HG03571 (cell line): ENCODE measurements at regions not wholly inside any gene's neighbourhood (a gene's known extent, or its start where the extent isn't known, plus 50 kb on each side); places are given as distances from the start of the nearest gene placed in this dataset.
A peak's percentile ranks its signal among the peaks of the same experiment; 100 is the strongest.

Experiments used
- ATAC-seq: cut with Tn5 transposase; IDR thresholded peaks from one replicate; pipeline ENCODE4 v1.9.1; 2021; ENCODE audit not compliant: unreplicated experiment

DNA sequence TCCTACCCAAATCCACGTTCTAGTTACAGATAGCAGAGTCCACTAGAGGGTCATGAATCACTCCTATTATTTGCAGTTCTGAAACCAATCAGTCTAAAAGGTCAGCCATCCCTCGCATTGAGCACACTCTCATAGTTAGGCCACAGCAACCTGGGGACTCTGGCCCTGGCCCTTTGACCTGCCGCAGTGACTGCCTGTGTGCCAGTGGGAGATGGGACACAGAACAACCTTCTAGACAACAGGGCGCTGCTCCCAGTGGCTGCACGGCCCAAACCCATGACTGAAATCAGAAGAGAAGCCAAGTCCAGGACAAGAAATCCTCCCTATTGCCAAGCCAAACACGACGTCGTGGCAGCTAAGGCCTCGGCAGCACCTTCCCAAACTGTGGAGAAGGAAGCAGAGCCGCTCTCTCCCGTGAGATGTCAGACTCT, 158.5 kb downstream of the HERPUD2 start:
- no peak for ATAC-seq

DNA sequence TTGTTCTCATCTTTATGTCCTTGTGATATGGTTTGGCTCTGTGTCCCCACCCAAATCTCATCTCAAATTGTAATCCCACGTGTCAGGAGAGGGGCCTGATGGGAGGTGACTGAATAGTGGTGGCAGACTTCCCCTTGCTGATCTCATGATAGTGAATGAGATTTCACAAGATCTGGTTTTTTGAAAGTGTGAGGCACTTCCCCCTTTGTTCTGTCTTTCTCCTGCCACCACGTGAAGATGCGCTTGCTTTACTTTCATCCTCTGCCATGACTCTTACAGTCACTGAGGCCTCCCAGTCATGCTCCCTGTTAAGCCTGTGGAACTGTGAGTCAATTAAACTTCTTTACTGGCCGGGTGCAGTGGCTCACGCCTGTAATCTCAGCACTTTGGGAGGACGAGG, 161.0 kb downstream of the HERPUD2 start:
- no peak for ATAC-seq

DNA sequence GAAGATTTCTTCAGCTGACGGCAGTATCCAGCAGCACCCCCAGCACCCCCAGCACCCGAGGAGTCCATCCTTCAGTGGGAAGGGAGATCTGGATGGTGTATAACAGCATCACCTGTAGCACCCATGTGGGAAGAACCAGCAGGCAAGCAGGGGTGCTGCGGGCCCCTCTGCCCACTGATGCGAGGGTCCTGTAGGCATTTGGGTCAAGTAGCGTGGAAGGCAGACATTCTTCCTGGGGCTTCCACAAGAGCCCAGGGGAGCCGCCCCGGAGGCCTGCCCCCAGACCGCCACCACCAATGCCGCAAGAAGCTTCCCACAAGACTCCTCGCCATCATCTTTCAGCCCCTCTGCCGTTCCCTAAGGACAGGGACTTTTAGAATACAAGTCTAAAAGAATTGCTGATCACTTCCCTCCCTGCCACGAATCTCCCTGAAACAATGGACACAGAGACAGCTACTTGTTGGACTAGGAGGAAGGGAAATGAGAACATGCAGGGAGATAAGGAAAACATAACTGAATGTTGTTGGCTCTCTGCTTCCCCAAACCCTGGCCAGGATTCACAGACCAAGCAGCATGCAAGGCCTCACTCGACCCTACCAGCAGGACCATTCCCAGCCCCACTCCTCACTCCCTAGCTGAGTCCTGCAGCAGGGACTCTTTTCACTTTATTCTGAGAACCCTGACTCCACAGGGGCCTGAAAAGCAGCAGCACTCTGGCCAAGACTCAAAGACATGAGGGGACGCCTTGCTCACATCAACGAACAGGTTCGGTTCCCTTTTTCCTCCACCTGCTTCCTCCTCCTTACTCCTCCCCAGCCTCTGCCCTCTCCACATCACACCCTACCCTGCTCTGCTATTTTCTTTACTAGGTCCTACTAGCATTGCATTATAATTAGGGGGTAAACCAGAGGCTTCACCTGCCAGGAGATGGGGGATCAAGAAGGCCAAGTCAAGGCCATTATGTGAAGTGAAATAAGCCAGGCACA, 164.5 kb downstream of the HERPUD2 start:
- no peak for ATAC-seq

DNA sequence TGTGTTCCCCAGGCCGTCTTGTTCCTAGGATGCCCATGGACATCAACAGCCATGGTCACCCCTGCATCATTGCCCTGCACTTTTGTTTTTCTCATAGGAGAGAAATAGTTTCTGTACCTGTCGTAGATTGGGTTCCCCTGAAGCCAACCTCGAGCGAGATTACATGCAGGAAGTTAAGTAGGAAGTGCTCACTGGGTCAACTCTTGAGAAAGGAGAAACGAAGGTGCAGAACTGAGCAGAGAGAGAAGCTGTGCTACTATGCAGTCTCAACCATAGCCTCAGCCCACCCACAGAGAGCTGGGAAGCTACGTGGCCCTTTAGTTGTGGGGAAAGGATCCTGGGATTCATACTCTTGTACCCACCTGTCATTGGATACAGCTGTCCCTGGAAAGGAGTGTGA, 165.2 kb downstream of the HERPUD2 start:
- ATAC-seq = no peak

DNA sequence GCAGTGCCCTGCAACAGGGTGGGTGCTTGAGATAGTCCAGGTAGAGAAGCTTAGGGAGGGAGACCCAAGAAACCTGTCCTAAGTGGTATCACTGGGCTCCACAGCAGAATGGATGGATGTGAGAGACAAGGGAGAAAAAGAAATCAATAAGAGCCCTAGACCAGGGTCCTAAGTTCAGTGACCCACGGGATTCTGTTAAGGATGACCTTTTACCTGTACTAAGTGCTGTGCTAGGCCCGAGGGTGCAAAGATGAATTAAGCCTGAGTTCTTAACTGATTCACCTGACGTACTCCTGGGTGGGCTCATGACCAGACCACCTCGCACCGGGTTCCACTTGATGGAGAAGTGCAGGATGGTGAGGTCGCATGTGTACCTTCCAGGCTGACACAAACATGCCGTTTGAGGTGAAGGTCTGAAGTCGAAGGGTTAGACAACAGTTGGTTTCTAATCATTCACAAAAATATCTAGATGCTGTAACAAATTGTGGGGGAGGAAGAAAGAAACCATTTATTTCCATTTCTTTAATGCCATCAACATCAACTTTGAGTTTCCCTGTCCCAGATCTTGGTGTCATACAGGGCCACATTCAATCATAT, 166.5 kb downstream of the HERPUD2 start:
- no peak for ATAC-seq

DNA sequence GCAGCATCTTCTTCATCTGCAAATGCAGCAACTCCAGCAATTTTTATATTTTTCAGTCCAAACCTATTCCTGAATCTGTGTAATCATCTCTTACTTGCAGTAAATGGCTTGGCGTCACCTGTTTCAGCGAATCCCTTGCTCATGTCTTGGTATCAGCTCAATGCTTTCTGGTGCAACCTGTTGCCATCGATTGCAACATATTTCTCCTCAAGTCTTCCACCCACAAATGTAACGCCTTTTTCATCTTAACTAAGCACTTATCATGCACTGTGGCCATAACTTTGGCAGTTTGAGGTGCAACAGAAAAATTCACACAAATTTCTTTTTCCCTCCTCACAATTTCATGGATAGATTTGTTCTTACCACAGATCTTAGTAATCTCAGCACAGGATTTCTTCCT, 168.3 kb downstream of the HERPUD2 start:
- no peak for ATAC-seq

DNA sequence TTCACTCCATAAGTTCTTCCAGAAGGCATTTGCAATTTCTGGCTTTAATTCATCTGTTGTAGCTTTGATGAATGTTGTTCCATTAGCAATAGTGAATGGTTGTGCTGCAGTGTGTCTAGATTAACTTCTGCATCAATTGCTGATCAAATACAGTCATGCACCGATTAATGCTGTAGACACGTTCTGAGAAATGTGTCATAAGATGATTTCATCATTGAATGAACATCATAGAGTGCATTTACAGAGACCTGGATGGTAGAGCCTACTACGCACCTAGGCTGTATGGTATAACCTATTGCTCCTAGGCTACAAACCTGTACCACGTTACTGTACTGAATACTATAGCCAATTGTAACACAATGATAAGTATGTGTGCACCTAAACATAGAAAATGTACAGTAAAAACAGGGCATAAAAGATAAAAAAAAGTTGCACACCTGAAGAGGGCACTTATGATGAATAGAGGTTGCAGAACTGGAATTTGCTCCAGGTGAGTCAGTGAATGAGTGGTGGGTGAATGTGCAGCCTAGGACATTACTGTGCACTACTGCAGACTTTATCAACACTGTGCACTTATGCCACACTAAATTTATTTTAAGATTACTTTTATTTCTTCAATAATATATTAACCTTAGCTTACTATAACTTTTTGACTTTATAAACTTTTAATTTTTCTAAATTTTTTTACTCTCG, 170.7 kb downstream of the HERPUD2 start:
- ATAC-seq = no peak

DNA sequence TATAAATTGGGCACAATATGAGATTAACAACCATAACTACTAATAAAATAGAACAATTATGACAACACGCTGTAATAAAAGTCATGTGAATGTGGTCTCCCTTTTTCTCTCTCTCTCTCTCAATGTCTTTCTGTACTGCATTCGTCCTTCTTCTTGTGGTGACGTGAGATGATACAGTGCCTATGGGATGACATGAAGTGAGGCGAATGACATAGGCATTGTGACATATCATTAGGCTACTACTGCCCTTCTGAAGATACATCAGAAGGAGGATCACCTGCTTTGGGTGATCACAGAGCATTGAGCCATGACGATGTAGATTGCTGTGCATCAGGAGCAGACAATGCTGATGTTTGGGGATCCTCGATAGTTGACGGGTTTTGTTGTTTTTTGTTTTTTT, 171.6 kb downstream of the HERPUD2 start:
- ATAC-seq = no peak

DNA sequence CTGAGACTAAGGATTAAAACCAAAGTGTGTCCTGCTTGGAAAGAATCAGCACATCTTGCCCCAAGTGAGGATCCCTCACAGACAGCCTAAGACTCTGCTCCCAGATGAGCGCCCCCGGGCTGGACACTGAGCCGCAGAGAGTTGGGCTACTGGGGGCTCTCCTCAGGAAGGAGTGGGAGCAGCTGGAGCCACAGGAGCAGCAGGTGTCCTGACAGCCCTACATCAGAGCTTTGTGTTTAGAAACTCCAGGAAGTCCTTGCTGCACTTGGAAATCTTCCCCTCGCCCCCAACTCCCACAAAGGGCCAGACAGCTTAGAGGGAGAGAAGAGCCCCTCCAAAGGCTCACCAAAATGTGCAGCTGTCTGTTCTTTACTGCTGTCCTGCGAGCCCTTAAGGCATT, 172.2 kb downstream of the HERPUD2 start:
- ATAC-seq = no peak

DNA sequence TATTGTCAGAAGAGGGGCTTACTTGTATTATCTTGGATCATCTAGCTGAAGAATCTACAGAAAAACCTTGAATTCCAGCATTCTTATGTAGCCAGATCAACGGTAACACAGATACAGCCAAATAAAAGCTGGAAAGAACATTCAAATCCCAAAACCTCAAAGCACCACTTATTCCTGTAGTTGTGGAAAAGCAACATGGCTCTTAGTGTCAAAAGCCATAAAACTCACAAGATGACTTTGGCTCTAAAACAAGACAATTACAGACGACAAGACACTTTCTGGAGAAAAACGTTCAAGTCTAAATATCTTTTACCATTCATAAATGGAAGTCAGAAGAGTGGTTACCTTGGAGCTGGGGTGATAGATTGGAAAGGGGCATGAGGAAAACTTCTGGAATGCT, 173.0 kb downstream of the HERPUD2 start:
- no peak for ATAC-seq

DNA sequence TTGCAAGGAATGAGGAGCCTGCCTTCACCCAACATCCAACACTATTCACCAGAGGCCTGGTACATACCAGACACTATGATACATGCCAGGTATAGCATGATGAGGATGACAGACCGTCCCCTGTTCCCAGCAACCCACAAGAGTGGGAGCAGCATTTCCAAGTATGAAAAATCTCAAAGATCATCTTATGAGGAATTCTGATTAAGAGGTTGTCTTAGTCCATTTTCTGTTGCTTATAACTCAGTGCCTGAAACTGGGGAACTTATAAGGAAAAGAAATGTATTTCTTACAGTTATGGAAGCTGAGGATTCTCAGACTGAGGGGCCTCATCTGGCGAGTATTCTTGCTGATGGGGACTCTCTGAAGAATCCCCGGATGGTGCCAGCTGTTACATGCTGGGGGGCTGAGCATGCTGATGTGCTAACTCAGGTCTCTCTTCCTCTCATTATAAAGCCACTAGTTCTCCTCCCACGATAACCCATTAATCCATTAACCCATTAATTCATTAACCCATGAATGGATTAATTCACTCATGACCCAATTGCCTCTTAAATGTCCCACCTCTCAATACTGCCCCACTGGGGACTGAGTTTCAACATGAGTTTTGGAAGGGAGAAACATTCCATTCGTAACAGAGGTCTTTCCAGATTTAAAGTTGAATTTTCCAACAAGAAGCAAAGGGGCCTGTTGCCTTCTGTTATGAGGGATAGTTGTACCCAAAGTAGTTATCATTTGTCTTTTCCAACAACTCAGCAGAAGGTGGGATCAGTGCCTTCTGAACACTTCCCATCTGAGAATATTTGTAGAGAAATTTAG, 173.9 kb downstream of the HERPUD2 start:
- ATAC-seq = no peak

DNA sequence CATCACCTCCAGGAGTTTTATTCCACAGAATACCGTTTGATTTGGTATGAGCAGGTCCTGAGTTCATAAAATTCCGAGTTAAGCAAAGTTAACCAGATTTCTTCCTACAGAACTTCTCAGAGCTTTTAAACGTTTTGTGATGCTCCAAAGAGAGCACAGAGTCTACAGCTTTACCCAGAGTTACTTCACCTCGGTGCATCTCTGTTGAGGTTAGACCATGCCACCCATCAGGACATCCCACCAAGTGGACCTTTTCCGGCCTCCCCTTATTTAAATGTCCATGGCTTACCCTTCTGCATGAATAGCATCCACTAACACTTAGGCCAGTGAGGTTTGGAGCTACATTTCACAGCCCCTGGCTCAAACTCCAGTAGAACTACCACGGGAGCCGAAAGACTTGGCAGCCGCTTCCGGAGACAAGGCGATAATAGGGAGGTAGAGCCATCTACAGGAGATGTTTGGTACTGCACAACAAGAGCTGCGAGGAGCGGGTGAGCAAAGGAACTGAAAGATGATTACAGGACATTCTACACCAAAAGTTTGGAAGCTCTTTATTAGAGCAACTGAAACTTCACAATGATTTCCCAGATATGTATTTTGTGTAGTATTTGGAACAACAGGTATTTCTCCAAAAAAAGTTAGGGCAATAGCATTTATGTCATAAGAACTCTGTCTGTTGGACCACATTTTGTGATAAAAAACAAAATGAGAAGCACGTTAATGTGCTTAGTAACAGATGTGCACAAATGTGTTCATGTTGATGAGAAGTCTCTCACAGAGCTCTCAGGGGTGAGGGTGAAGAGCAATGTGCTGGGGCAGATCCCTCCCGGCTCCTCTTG, 174.7 kb downstream of the HERPUD2 start:
- peak; percentile 78 for ATAC-seq

DNA sequence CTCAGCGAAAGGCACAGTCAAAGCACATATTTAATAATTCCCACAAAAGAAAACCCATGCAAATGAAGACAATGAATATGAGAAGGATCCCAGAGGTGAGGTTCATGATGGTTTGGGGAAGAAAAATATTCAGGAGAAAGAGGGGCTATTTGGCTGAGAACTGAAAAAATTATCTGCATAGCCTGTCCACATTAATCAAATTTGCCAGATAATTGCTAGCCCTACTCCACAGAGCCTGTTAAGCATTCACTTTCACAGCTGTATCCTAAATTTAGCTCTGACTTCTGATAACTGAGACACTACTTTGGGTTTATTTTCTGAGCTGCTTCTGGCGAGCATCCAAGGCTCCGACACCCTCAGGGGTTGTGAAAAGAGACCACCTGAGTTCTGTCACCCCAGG, 176.2 kb downstream of the HERPUD2 start:
- ATAC-seq = no peak

DNA sequence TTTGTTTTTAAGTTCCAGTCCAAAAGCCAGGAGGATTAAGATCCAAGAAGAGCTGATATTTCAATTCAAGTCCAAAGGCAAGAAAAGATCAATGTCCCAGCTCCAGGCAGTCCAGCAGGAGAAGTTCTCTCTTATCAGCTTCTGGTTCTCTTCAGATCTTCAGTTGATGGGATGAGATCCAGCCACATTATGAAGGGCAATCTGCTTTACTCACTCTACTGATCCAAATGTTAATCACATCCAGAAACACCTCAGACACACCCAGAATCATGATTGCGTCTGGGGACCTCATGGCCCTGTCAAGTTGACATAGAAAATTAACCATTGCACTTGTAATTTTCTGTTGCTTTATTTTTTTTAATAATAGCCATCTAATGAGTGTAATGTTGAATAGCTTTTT, 178.4 kb downstream of the HERPUD2 start:
- no peak for ATAC-seq

DNA sequence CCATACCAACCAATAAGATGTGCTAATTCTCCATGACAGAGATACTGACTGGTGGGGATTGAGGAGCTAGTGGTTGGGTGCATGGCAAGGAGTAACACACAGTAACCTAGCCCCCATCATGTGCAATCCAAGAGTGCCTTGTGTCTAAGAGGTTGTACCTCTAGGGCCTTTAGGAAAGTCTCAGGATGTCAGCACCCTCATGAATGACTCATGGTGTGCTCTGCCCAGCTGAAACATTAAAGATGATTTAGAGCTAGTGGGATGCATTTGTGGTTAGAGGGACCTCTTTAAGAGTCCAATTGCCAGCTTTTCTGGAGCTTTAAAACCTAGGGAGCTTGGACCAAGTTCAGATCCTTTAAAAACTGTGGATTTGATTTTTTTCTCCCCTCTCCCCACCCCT, 181.1 kb downstream of the HERPUD2 start:
- ATAC-seq = no peak

DNA sequence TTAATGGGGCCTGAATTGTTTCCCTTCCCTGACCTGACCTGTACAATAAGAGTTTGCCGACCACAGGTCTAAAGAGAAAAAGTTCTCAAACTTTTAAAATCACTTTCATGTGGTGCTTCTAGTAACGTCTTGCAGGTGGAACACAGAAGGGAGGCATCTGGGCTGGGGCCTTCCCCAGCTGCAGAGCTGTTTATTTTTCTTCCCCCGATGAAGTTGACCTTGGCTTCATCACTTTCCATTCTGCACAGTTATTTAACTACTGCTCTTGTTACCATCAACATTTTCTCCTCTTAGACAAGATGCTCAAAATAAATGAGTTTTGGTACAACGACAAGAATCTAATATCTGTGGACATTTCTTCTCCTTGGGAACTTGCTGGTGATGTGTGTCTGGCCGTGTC, 181.7 kb downstream of the HERPUD2 start:
- ATAC-seq = no peak

DNA sequence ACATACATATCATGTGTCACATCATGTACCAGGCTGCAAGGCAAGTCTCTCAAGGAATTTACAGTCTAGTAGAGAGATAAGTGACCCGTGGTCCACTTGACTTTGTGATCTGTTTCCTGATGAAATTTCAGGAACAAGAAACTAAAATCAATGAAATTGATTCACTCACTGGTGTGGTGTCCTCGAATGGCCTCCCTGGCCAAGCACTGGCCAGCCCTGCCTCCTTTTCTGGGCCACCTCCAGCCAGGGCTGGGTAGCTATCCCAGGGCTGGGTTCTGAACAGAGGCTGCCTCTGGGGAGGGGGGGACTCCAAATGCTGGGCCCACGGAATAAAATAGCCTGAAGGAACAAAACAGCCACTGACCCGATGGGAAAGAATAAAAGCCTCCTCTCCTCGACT, 182.2 kb downstream of the HERPUD2 start:
- ATAC-seq = no peak

DNA sequence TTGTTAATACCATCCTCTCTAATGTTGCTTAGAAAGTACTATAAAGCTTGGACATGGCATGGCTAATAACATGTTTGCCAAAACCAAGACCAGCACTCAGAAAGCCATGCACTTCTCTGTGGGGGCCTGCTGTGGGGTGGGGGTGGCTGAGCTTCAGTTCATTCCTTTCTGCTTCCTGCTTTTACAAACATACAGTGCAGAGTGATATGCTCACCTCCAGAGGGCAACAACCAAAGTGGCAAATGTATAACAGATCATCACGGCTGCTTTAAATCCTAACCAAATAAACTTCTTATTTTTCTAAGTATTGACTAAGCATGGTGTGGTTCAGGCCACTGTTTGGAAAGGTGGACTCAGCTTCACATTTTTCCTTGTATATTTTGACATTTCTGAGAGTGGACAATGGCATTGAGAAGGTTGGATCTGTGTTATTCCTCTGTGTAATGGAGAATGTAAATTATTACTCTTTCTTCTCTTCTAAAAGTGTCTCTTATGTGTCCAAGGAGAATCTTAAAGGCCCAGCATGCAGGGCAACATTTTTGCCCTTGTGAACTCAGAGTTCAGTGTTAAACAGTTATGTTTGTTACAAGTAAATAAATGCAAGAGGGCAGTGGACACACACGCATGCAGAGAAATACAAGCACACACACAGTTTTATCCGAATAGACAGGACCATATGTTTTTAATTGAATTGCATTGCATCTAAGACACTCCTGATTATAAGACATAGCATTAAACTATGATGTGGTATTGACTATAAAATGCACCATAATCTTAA, 186.1 kb downstream of the HERPUD2 start:
- no peak for ATAC-seq

DNA sequence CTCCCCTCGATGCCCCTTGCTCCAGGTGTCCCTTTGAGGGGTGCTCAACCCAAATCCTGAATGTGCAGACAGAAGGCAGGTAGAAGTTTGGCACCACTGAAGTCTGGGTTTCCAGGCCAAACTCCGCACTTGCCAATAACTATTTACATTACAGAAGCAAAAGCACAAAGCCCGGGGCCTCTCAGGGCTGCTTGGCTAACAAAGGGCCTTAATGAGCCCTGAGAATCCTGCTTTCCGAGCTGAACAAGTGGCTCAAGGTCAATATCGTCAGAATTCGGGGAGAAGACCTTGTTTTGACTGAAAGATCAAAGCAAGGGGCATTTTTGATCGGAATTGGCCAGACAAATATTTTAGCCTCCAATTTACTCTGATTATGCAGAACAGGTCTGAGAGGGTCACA, 189.9 kb downstream of the HERPUD2 start:
- ATAC-seq = no peak
